SK-N-SH (cell line): ENCODE measurements at regions not wholly inside any gene's neighbourhood (a gene's known extent, or its start where the extent isn't known, plus 50 kb on each side); places are given as distances from the start of the nearest gene placed in this dataset.

Experiments
- CHD2 ChIP-seq: fragments of 150-350 bp; IDR thresholded peaks from 2 replicates; pipeline ENCODE4 v1.6.1; 2018; ENCODE audit warnings: low read length; ENCODE audit not compliant: partially characterized antibody
- CTCF ChIP-seq: fragments of 200-600 bp; sonication (generic); IDR thresholded peaks from 2 replicates; pipeline ENCODE4 v1.6.1; 2017; ENCODE audit warnings: antibody characterized with exemption, mild to moderate bottlenecking, moderate library complexity
- MEF2A ChIP-seq: IDR thresholded peaks from 2 replicates; pipeline ENCODE4 v1.4.0; 2012; ENCODE audit warnings: low read depth, borderline replicate concordance
- NRF1 ChIP-seq: IDR thresholded peaks from 2 replicates; pipeline ENCODE4 v1.6.1; 2012; ENCODE audit warnings: low read depth, mild to moderate bottlenecking, low read length
- REST ChIP-seq: IDR thresholded peaks from 2 replicates; pipeline ENCODE4 v1.6.1; 2012; ENCODE audit warnings: mild to moderate bottlenecking, low read depth, low read length, moderate library complexity
- YY1 ChIP-seq: IDR thresholded peaks from 2 replicates; pipeline ENCODE4 v1.4.0; 2012; ENCODE audit warnings: low read depth, mild to moderate bottlenecking

GRCh38 chr11:113634940-113635575, 71.0 kb downstream of the TMPRSS5 start:
- TF ChIP-seq CTCF (no peak), NRF1 (no peak), REST (no peak), MEF2A (no peak), CHD2 (no peak), YY1 (no peak)
